H1 (cell line): ENCODE measurements at regions not wholly inside any gene's neighbourhood (a gene's known extent, or its start where the extent isn't known, plus 50 kb on each side); places are given as distances from the start of the nearest gene placed in this dataset.

Experiments
- CTCF ChIA-PET: fragments of 300-600 bp; sonication (Branson Sonifier 250); formaldehyde crosslinking; loops from one replicate; lab custom pipeline; 2021; ENCODE audit not compliant: partially characterized antibody; lab: Charles Lee
- POLR2A ChIA-PET: fragments of 300-600 bp; sonication (Branson Sonifier 250); formaldehyde crosslinking; loops from one replicate; lab custom pipeline; 2021; ENCODE audit warnings: inconsistent platforms; ENCODE audit not compliant: partially characterized antibody; lab: Charles Lee
- DNase-seq, 2 experiments: peaks; one replicate each; pipeline versions ENCODE4 v3.0.0 to v3.0.0-alpha.2; 2010 to 2022; ENCODE audit warnings: low spot score in 2 of 2, low read depth in 1 of 2, mixed read lengths in 1 of 2
- FAIRE-seq: peaks from 2 replicates; lab custom pipeline; 2011; peaks lifted over from hg19 to GRCh38; lab: Jason Lieb, UNC
- H2AFZ ChIP-seq: 2 replicates; pipeline ENCODE4 v1.8.1; 2012; ENCODE audit warnings: low read length, inconsistent platforms
- H2AK5ac ChIP-seq: 2 replicates; pipeline ENCODE4 v1.6.1; 2013; ENCODE audit warnings: low read depth, low read length
- H2BK120ac ChIP-seq: replicated peaks from 2 replicates; pipeline ENCODE3; 2013; ENCODE audit warnings: low read depth, low read length, inconsistent platforms
- H2BK12ac ChIP-seq: 2 replicates; pipeline ENCODE4 v1.6.1; 2013; ENCODE audit warnings: low read depth, low read length
- H2BK15ac ChIP-seq: 2 replicates; pipeline ENCODE4 v1.6.1; 2013; ENCODE audit warnings: low read length
- H2BK20ac ChIP-seq: 2 replicates; pipeline ENCODE4 v1.6.1; 2013; ENCODE audit warnings: low read length
- H2BK5ac ChIP-seq: 2 replicates; pipeline ENCODE4 v1.6.1; 2013; ENCODE audit warnings: low read depth, low read length
- H3K14ac ChIP-seq: 2 replicates; pipeline ENCODE4 v1.6.1; 2013; ENCODE audit warnings: inconsistent platforms; ENCODE audit not compliant: insufficient read length
- H3K18ac ChIP-seq: 2 replicates; pipeline ENCODE4 v1.6.1; 2013; ENCODE audit warnings: low read length; ENCODE audit errors: extremely low read depth
- H3K23ac ChIP-seq: 2 replicates; pipeline ENCODE4 v1.6.1; 2013; ENCODE audit warnings: inconsistent platforms; ENCODE audit not compliant: insufficient read length
- H3K23me2 ChIP-seq: 2 replicates; pipeline ENCODE4 v1.6.1; 2013; ENCODE audit warnings: low read depth, low read length
- H3K27ac ChIP-seq: 2 replicates; pipeline ENCODE4 v1.6.1; 2011; ENCODE audit warnings: low read depth, low read length, inconsistent platforms
- H3K27me3 ChIP-seq, 4 experiments: replicated peaks in 1 of 4; 1 replicate in 1 of 4; 2 replicates in 3 of 4; pipeline versions ENCODE4 v1.6.1 to v1.8.1; 2011 to 2013; ENCODE audit warnings: low read length in 3 of 4, mild to moderate bottlenecking in 3 of 4, inconsistent platforms in 2 of 4, mixed read lengths in 2 of 4, moderate library complexity in 1 of 4; ENCODE audit not compliant: control insufficient read depth in 3 of 4, insufficient read depth in 3 of 4; ENCODE audit errors: extremely low read depth in 1 of 4
- H3K36me3 ChIP-seq, 4 experiments: 2 replicates each; pipeline versions ENCODE4 v1.6.1 to v1.8.1; 2011 to 2013; ENCODE audit warnings: mild to moderate bottlenecking in 4 of 4, low read length in 3 of 4, moderate library complexity in 2 of 4, control low read depth in 1 of 4, inconsistent platforms in 1 of 4; ENCODE audit not compliant: insufficient read depth in 4 of 4, control insufficient read depth in 2 of 4
- H3K4ac ChIP-seq: replicated peaks from 2 replicates; pipeline ENCODE3; 2013; ENCODE audit warnings: low read length, low read depth, mixed read lengths, inconsistent platforms; ENCODE audit not compliant: insufficient read length
- H3K4me1 ChIP-seq, 4 experiments: replicated peaks in 1 of 4; 1 replicate in 1 of 4; 2 replicates in 3 of 4; pipeline versions ENCODE4 v1.6.1 to v1.8.1; 2011 to 2013; ENCODE audit warnings: low read length in 3 of 4, inconsistent platforms in 2 of 4, mixed read lengths in 1 of 4; ENCODE audit not compliant: insufficient read depth in 4 of 4, control insufficient read depth in 3 of 4
- H3K4me2 ChIP-seq, 2 experiments: 2 replicates each; pipeline versions ENCODE4 v1.6.1 to v1.8.1; 2011 to 2013; ENCODE audit warnings: low read depth in 2 of 2, low read length in 2 of 2, control low read depth in 1 of 2, inconsistent platforms in 1 of 2, mild to moderate bottlenecking in 1 of 2; ENCODE audit not compliant: insufficient read depth in 1 of 2
- H3K4me3 ChIP-seq, 4 experiments: fragments of 200-600, 300-600 bp in 1 of 4; sonication (generic), shearing (Covaris generic), sonication (Bioruptor Twin) in 1 of 4; 2 replicates each; pipeline versions ENCODE4 v1.5.1 to v1.8.1; 2011 to 2016; ENCODE audit warnings: low read length in 4 of 4, low read depth in 3 of 4, control low read depth in 2 of 4, inconsistent platforms in 2 of 4, mild to moderate bottlenecking in 2 of 4, mixed read lengths in 1 of 4, moderate library complexity in 1 of 4; ENCODE audit not compliant: insufficient read depth in 2 of 4; ENCODE audit errors: extremely low read depth in 1 of 4
- H3K56ac ChIP-seq: replicated peaks from 2 replicates; pipeline ENCODE3; 2013; ENCODE audit warnings: low read depth, mild to moderate bottlenecking, mixed read lengths, low read length, inconsistent platforms; ENCODE audit not compliant: insufficient read length
- H3K79me1 ChIP-seq: 2 replicates; pipeline ENCODE4 v1.6.1; 2013; ENCODE audit warnings: low read depth, low read length, control low read depth
- H3K79me2 ChIP-seq, 2 experiments: 2 replicates each; pipeline versions ENCODE4 v1.6.1 to v1.8.1; 2012 to 2013; ENCODE audit warnings: low read length in 2 of 2, mild to moderate bottlenecking in 2 of 2, inconsistent platforms in 1 of 2; ENCODE audit not compliant: insufficient read depth in 2 of 2, control insufficient read depth in 1 of 2
- H3K9ac ChIP-seq, 4 experiments: replicated peaks in 1 of 4; 1 replicate in 1 of 4; 2 replicates in 3 of 4; pipeline versions ENCODE4 v1.6.1 to v1.8.1; 2011 to 2013; ENCODE audit warnings: low read depth in 3 of 4, low read length in 3 of 4, control low read depth in 2 of 4, mild to moderate bottlenecking in 2 of 4, moderate library complexity in 2 of 4, inconsistent platforms in 1 of 4; ENCODE audit errors: extremely low read depth in 1 of 4
- H3K9me3 ChIP-seq, 2 experiments: 2 replicates each; pipeline versions ENCODE4 v1.6.1 to v1.8.1; 2012 to 2013; ENCODE audit warnings: mild to moderate bottlenecking in 2 of 2, moderate library complexity in 2 of 2, control low read depth in 1 of 2, inconsistent platforms in 1 of 2, low read depth in 1 of 2, low read length in 1 of 2, mixed read lengths in 1 of 2; ENCODE audit not compliant: insufficient read depth in 2 of 2
- H4K20me1 ChIP-seq, 2 experiments: replicated peaks in 1 of 2; 2 replicates each; pipeline versions ENCODE3 to v1.8.1; 2011 to 2013; ENCODE audit warnings: inconsistent platforms in 2 of 2, low read length in 2 of 2, mild to moderate bottlenecking in 1 of 2; ENCODE audit not compliant: insufficient read depth in 2 of 2, control insufficient read depth in 1 of 2
- H4K5ac ChIP-seq: 2 replicates; pipeline ENCODE4 v1.6.1; 2013; ENCODE audit warnings: low read length, low read depth, mixed read lengths, inconsistent platforms; ENCODE audit not compliant: insufficient read length
- H4K8ac ChIP-seq: 2 replicates; pipeline ENCODE4 v1.8.0; 2013; ENCODE audit warnings: mild to moderate bottlenecking, moderate library complexity, low read length, inconsistent platforms; ENCODE audit not compliant: insufficient read depth; ENCODE audit errors: extremely low read depth
- H4K91ac ChIP-seq: replicated peaks from 2 replicates; pipeline ENCODE3; 2013; ENCODE audit warnings: low read length, mixed read lengths, inconsistent platforms; ENCODE audit not compliant: insufficient read length
- ASH2L ChIP-seq: fragments of 200-600, 300-600 bp; sonication (generic); IDR thresholded peaks from one replicate; pipeline ENCODE4 v1.7.1; 2017; ENCODE audit warnings: low read length
- ATF3 ChIP-seq: IDR thresholded peaks from 2 replicates; pipeline ENCODE4 v1.6.1; 2011; ENCODE audit warnings: low read depth, mild to moderate bottlenecking, low read length; ENCODE audit not compliant: insufficient read depth
- CBX8 ChIP-seq: fragments of 300-800, 300-1000 bp; sonication (generic); IDR thresholded peaks from 2 replicates; pipeline ENCODE4 v1.7.1; 2016; ENCODE audit warnings: low read depth, low read length, borderline replicate concordance
- CTCF ChIP-seq, 3 experiments: IDR thresholded peaks; 1 replicate in 2 of 3; 2 replicates in 1 of 3; pipeline versions ENCODE4 v1.5.1 to v1.6.1; 2011; ENCODE audit warnings: low read length in 3 of 3, mild to moderate bottlenecking in 3 of 3, inconsistent platforms in 2 of 3, low read depth in 1 of 3, moderate library complexity in 1 of 3; ENCODE audit not compliant: insufficient read depth in 1 of 3; ENCODE audit errors: control extremely low read depth in 1 of 3
- E2F6 ChIP-seq: IDR thresholded peaks from 2 replicates; pipeline ENCODE4 v1.6.1; 2012; ENCODE audit warnings: inconsistent platforms
- EGR1 ChIP-seq: IDR thresholded peaks from 2 replicates; pipeline ENCODE4 v1.6.1; 2011; ENCODE audit warnings: low read depth, low read length, borderline replicate concordance
- PHF8 ChIP-seq: fragments of 200-600 bp; sonication (generic); conservative IDR thresholded peaks from 2 replicates; pipeline ENCODE4 v1.7.1; 2012; ENCODE audit warnings: low read depth, mild to moderate bottlenecking, inconsistent platforms, low read length, moderate library complexity
- POLR2AphosphoS5 ChIP-seq: IDR thresholded peaks from 2 replicates; pipeline ENCODE4 v1.6.1; 2011; ENCODE audit warnings: low read depth, low read length
- RXRA ChIP-seq: IDR thresholded peaks from 2 replicates; pipeline ENCODE4 v1.6.1; 2011; ENCODE audit warnings: low read depth, mild to moderate bottlenecking, low read length, moderate library complexity; ENCODE audit not compliant: insufficient read depth
- SAP30 ChIP-seq: fragments of 300-600 bp; sonication (generic); IDR thresholded peaks from 2 replicates; pipeline ENCODE4 v1.7.1; 2012; ENCODE audit warnings: low read length, moderate library complexity, mild to moderate bottlenecking, inconsistent platforms; ENCODE audit not compliant: insufficient read depth, insufficient replicate concordance
- SRF ChIP-seq: IDR thresholded peaks from 2 replicates; pipeline ENCODE4 v1.6.1; 2011; ENCODE audit warnings: mild to moderate bottlenecking, low read depth, low read length, moderate library complexity
- WGBS, 2 experiments: shearing (Covaris generic) in 1 of 2; methylation state at CpG; one replicate each; pipeline versions ENCODE4 v1.1.6 to v1.1.7; 2013 to 2015; ENCODE audit warnings: low lambda C conversion rate in 2 of 2, mixed read lengths in 2 of 2, inconsistent platforms in 1 of 2, low coverage in 1 of 2, missing lambda C conversion rate in 1 of 2; ENCODE audit not compliant: insufficient replicate concordance in 2 of 2, insufficient coverage in 1 of 2, insufficient read length in 1 of 2; ENCODE audit errors: extremely low coverage in 1 of 2, missing lambda C conversion rate in 1 of 2; 5-methylcytosine and 5-hydroxymethylcytosine counted together

DNA sequence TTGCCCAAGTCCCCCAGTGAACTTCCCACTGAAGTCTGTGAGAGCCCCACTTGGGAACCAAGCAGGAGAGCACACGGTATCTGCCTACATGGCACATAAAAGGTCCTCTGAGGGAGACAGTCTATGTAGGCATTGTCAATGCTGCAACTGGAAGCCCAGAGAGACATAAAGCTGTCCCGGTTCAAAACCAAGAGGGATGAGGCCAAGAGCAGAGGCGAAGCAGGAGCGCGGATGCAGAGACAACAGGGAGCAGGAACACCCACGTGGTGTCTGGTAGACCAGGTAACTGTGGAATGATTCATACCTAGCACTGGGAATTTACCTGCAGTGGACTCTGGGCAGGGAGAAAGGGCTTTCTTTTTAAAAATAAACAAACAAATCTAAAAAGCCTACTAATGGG, 233.1 kb upstream of the SOX11 start:
- CTCF ChIA-PET = interaction anchor here (0.6 kb wide), 1 partner anchor 166 kb away, joined by 3 read pairs; no protein-coding TSS in a partner anchor
- no peak overlapping the region for H2BK20ac ChIP-seq
- H2BK120ac ChIP-seq = no peak overlapping the region
- H3K9ac ChIP-seq = no peak overlapping the region
- H3K79me2 ChIP-seq = no peaks in the 10 kb centered on the region
- H3K56ac ChIP-seq = no peak overlapping the region
- no peak overlapping the region for H3K4me3 ChIP-seq
- no peak overlapping the region for H4K91ac ChIP-seq
- H2AFZ ChIP-seq = no peak overlapping the region
- DNase-seq (no peak), FAIRE-seq (no peak)
- no peak overlapping the region for H3K4me2 ChIP-seq
- no peak overlapping the region for H2AK5ac ChIP-seq
- POLR2A ChIA-PET = no interaction called here
- H2BK5ac ChIP-seq = no peak overlapping the region
- H3K27ac ChIP-seq = no peak overlapping the region
- no peaks in the 10 kb centered on the region; a peak in 1 of 8 replicates for H3K36me3 ChIP-seq
- H3K4ac ChIP-seq = no peak overlapping the region
- H3K4me1 ChIP-seq = no peaks in the 10 kb centered on the region
- H3K23ac ChIP-seq = no peak overlapping the region
- no peak overlapping the region for H3K18ac ChIP-seq
- no peak overlapping the region for H2BK12ac ChIP-seq
- no peak overlapping the region for H3K14ac ChIP-seq
- H4K5ac ChIP-seq = no peak overlapping the region
- H3K27me3 ChIP-seq = no peaks in the 10 kb centered on the region
- H3K23me2 ChIP-seq = no peaks in the 10 kb centered on the region
- H3K79me1 ChIP-seq = no peaks in the 10 kb centered on the region
- WGBS, 2 experiments = 93% methylated on average over 6 of the region's 6 CpGs; no CpG with 5 or more reads in 1 of the 2 experiments
- H4K8ac ChIP-seq = no peak overlapping the region
- no peaks in the 10 kb centered on the region for H4K20me1 ChIP-seq
- no peaks in the 10 kb centered on the region for H3K9me3 ChIP-seq
- no peak overlapping the region for H2BK15ac ChIP-seq
- TF ChIP-seq E2F6 (no peak), ATF3 (no peak), PHF8 (no peak), ASH2L (no peak), CBX8 (no peak), EGR1 (no peak), SAP30 (no peak), POLR2AphosphoS5 (no peak), CTCF (IDR thresholded peaks at IDR 0.05; ENCODE audit: control extremely low read depth in 1 of 3, insufficient read depth in 1 of 3, low read depth in 1 of 3, low read length in 3 of 3) (no peak), RXRA (no peak), SRF (no peak)
